ENCODE measurements at regions not wholly inside any gene's neighbourhood (a gene's known extent, or its start where the extent isn't known, plus 50 kb on each side); places are given as distances from the start of the nearest gene placed in this dataset.

DNA sequence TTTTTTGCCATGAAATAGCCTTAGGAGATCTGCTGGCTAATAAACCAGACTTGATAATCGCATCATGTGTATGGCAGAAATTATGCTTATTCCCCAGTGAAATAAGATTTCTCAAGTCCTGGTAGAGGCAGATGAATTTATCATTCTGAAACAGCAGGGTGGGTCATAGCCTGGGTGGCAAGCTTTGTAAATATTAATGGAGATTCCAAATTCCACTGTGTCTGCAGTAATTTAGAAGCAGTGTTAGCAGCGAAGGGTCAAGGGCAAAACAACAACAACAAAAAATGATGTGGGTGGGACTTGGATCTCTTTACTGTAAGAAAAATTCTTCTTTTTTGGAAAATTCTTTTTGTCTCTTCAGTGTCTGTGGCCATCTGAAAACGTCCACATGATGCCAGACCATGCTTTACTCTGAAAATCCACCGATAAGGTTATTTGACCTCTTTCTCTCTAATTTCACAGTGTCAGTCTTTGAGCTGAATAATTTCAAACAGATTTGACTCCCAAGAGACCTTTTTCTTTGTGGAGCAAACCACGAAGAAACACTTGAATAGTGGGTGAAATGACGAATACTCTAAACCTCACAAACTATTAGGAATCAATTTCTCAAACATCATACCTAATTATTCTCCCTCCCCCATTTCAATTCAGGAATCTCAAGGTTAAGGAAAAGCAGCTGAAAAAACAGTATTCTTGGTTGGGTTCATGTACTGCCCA, 106.0 kb upstream of the RPS23 start:
- no peak for DNase-seq

DNA sequence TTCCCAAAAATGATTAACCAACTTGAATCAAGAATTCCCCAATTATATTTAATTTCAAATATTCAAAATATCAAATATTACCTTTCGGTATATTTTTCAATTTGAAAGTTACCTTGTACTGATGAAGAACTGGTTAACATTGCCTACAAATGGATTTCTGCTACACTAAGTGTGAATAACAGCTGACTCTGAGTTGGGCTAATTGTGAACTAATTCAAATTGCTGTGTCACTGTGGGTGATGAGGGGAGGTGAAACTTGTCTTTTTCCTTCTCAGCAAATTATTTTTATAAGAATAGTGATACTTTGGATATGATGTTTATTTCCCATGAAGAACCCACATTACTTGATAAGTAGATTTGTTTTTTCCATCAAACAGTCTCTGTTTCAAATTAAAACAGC, 103.4 kb upstream of the RPS23 start:
- DNase-seq: no peak

DNA sequence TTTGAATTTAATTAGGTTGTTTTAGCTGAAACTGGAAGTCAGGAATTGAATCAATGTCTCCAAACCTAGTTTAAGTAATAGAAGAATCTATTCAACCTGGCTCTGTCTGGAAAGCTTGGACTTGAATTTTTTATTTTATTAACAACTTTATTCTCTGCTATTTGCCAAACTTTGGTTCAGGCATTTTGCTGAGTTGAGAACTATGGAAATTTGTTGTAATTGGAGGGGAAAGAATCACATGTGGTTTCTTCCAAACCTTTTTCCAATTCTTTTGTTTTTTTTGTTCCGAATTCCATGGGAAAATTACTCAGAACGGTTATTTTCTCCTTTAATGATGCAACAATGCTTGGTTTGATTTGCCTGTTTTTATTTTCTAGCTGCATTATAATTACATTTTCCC, 98.2 kb upstream of the RPS23 start:
- DNase-seq: no peak

DNA sequence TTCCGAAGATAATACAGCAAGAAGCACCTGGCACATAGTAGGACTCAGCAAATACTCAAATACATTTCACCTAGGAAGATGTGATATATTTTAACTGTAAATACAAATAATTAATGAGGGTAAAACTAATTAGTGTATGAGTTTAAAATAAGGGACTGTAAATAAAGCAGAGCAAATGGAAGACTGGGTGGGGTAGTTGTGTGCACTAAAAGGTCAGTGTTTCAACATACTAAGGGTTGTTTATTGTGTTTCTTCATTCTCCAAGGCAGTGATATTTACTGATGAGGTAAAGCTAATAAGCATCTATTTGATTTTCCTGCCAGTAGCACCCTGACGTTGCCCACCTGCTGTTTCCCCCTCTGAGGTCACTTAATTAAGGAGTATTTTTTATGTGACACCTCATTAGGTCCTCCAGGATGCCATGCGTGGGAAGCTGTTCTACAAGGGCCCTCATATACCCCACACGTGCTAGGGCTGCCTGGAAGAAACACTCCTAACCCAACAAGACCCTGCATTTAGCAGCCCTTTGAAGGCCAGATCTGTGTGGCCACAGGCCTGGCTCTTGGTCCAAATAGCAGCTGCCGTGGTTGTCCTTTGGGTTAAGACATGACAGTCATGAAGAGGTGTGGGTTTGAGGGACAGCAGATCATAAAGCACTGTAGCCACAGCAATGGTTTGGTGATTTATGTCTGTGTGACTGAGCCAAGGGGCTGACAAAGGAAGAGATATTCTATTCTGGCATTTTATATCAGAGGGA, 97.5 kb upstream of the RPS23 start:
- DNase-seq: no peak

DNA sequence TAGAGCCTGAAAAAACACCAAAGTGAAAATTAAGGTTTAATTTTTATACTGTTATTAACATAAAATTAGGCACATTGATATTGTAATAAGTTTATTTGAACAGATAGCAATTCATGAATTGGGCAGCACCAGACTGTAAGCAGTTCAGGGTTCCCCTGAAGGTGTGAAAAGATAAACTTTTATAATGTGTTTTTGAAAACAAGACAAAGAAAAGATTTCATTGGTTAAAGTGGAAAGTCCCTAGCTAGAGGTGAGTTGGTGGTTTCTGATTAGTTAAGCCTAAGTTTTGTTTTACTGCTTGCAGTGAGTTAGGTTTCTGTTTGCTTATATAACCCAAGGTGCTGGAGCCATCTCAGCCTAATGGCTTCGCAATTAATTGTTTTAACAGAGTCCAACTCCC, 96.5 kb upstream of the RPS23 start:
- DNase-seq: no peak

DNA sequence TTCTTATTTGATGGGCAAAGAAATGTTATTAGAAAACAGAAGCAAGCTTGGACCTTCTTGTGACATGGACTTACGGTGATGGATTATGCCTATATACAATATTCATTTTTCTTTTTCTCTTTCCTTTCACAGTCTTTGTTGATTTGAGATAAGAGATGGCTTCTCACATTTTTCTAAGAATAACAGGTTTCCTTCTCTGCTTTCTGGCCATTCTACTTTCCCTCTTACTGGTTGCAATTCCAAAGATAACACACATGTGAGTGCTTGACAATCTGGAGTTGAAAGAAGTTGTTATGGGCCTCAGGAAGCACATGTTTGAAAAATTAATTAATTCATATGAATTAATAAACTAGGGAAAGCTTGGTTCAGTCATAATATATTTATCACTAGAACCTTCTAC, 89.8 kb upstream of the RPS23 start:
- DNase-seq: no peak

- no peak for DNase-seq
Measured at GRCh38 chr5:82365744-82366228, 87.6 kb upstream of the RPS23 start.

DNA sequence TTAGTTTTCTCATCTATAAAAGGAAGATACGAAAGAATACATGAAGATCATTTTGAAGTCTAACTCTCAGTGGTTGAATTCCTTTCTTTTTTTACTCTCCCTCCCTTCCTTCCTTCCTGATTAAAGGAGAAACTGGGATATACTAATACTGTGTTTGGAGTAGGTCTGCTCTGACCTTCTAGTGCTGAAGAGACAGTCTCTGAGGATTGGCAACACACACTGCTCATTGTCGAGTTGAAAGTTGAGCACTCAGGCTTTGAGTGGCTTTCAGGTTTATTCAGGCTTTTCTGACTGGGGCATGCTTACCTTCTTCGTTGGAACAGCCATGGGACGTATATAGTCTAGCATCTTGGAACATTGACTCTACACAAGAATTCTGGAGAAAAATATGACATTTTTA, 86.9 kb upstream of the RPS23 start:
- DNase-seq: no peak

DNA sequence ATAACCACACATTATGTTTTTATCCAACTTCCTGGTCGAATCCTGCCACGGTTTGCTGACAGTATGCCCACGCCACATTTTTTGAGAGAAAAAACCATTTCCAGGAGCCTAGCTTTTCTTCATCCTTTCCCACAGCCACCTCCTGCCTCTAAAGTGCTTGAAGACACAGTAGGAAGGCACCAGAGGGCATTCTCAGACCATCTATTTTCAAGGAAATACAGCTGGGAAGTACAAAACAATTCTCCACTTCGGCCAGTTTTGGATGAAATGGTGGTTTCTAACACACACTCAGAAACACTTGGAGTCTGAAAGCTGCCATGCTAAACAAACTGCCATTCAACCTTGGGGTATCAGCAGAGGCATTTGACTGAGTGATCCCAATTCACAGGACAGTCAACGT, 86.3 kb upstream of the RPS23 start:
- no peak for DNase-seq

- DNase-seq: no peak
Measured at GRCh38 chr5:82363524-82363923, 85.4 kb upstream of the RPS23 start.

DNA sequence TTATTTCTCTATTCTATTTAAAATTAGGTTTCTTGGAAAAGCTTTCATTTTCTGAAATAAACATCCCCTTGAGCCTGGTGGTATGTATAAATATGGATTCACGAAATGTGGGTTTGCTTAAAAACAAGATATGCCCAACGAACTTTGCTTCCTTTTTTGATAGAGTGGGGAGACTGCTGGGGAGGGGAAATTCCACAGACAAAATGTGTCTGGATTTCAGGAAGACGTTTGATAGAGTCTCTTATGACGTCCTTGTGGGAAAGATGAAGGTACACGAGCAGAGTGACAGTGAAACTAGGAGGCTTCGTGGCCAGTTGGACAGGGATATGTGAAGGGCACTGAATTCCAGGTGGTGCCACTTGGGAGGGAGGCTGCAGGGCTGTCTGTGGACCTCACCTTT, 84.5 kb upstream of the RPS23 start:
- no peak for DNase-seq

GRCh38 chr5:82360022-82360421, 81.9 kb upstream of the RPS23 start:
- no peak for DNase-seq

DNA sequence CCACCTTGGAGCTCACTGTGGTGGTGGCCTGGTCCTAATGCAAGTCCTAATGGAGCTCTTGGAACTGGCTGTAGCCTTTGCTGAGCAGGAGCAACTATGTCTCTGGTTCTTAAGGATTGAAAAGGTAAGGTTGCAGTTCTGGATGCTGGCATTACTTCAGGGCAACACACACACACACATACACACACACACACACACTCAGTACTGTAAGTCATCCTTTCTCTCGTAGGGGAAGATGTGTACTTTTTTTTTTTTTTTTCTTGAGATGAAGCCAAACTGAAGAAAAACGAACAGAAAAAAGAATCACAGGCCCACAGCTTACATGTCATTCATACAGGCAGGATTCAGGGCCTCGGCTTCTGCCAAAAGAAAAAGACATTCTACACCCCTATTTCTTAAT, 81.1 kb upstream of the RPS23 start:
- DNase-seq: no peak

GRCh38 chr5:82358457-82358856, 80.3 kb upstream of the RPS23 start:
- no peak for DNase-seq

DNA sequence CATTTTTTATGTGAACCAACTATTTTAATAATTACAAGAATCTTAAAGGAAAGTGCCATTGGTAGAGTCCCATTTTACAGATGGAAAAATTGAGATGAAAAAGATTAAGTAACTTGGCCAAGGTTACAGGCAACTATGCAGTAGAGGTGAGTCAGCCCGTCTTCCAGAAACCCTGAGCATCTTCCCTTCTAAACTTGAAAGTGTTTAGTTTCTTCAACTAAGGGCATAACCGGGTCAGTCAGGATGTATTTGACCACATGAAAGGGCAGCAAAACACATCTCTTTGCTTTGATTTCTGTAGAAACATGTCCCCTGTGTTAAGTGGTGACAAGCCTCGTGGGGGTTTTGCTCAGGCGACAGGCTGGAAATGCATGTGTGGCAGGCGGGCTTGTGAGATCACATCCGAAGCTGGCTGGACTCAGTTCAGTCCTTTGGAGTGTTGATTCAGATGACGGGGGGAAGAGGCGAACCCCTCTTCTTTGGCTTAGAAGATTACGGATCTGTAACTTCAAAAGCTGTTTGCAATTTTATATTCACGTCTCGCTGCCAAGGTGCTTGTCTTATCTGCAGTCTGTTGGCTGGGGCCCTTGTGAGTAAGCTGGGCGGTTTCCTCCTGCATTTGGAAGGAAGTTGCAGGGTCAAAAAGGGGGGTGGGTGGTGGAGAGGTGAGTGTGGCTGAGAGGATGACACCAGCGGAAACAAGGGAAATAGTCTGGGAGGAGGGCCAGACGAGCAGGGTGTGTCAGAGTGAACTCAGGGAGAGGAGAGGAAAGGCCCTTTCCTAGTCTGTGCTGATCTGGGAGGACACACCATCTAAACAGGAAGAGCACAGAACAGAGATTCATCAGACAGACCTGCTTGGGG, 78.9 kb upstream of the RPS23 start:
- DNase-seq: no peak

DNA sequence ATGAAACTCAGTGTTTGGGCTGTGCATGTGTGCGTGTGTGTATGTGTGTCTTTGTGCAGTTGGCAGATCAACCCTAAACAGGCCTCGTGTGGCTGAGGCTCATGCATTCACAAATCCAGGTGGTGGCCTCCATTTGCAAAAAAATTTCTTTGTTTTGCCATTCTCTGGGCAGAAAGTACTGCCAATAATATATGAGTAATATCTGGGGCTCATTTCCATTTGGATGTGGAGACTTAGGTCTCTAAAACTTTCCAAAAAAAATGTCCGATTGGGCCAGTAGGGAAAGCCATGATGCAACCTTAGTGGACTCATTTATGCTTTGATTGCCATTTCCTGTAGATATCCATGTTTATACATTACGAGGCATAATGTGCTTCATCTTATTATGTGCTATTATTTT, 77.9 kb upstream of the RPS23 start:
- DNase-seq: no peak

- no peak for DNase-seq
Measured at GRCh38 chr5:82355496-82355895, 77.3 kb upstream of the RPS23 start.

DNA sequence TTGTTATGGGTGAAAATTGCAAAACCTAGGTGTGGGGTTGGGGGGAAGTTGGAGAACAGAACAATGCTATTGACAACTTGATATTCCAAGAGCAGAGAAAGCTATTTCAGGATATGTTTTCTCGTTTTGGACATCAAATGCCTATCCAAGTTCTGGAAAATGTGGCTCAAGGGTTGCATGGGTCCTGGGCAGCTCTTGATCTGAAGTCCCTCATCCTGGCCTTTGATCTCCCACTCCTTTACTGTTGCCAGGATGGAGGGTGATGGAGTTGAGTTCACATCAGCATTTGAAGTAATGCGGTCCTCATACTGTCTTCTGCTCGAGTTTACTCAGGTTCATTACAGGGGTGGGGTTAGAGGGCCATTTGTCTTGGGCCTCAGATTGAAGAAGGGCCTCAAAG, 76.9 kb upstream of the RPS23 start:
- no peak for DNase-seq

DNA sequence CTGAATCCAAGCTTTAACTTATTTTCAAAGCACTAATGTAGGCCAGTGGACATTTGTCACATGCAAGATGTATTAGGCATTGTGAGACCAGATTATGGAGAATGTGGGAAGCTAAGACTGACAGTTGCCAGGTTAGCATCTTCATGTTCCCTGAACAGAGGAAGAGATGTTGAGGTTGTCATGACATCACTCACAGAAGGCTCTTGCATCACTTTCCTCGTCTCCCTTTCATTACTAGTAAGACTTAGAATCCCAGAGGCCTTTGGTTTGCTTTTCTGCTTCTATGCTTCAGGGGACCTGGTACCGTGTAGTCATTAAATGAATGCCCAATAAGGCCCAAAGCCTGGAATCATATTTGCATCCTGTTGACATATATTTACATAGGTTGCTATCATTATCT, 76.4 kb upstream of the RPS23 start:
- no peak for DNase-seq

DNA sequence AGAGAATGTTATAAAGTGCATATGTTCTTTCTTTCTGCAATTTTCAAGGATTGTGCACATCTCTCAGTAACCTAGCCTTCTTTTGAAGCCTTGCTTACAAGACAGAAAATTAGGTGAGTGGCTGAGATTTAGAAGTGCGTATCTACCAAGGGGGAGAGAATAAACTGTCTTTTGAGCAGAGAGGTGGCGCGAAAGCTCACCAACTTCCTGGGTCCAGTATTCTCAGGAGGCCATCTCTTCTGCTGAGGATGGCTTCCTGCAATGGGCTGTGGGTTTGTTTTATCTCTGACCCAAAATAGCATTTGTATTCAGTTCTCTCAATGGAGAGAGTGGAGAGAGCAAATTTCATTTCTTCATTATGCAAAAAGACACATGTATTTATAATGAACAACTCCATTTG, 75.4 kb upstream of the RPS23 start:
- no peak for DNase-seq

- no peak for DNase-seq
Measured at GRCh38 chr5:82352146-82352791, 74.1 kb upstream of the RPS23 start.

GRCh38 chr5:82351754-82352145, 73.6 kb upstream of the RPS23 start:
- peak in 1 of 2 experiments; percentile 12 for DNase-seq

GRCh38 chr5:82351297-82351696, 73.1 kb upstream of the RPS23 start:
- no peak for DNase-seq

Data from NCI-H1930 (cell line).